Hepatocyte (in vitro differentiated cells): ENCODE measurements at regions not wholly inside any gene's neighbourhood (a gene's known extent, or its start where the extent isn't known, plus 50 kb on each side); places are given as distances from the start of the nearest gene placed in this dataset.

ENCODE experiments used
- CTCF ChIP-seq: fragments of 200-600 bp; sonication (generic); IDR thresholded peaks from 2 replicates; pipeline ENCODE4 v1.5.1; 2016; ENCODE audit warnings: antibody characterized with exemption, mild to moderate bottlenecking; ENCODE audit not compliant: poor library complexity
- EZH2 ChIP-seq: fragments of 200-600 bp; sonication (generic); IDR thresholded peaks from 2 replicates; pipeline ENCODE4 v1.6.1; 2016; ENCODE audit warnings: antibody characterized with exemption, mild to moderate bottlenecking, borderline replicate concordance
- EZH2phosphoT487 ChIP-seq: fragments of 200-600 bp; sonication (generic); IDR thresholded peaks from one replicate; pipeline ENCODE4 v1.6.1; 2018; ENCODE audit warnings: antibody characterized with exemption, mild to moderate bottlenecking, low read depth, moderate library complexity; ENCODE audit not compliant: unreplicated experiment, severe bottlenecking

GRCh38 chr11:134486704-134487103, 74.7 kb upstream of the B3GAT1 start:
- TF ChIP-seq CTCF = no peak
- no peak for TF ChIP-seq EZH2
- no peak for TF ChIP-seq EZH2phosphoT487
